ENCODE measurements at regions not wholly inside any gene's neighbourhood (a gene's known extent, or its start where the extent isn't known, plus 50 kb on each side); places are given as distances from the start of the nearest gene placed in this dataset.
"Not testable (repeated sequence)": the region's sequence is repeated elsewhere in the genome, so short reads cannot be mapped to it uniquely, and the experiment has no call there.

- H3K9me3 ChIP-seq: no peaks in the 10 kb centered on the region
- no peaks in the 10 kb centered on the region for H3K27me3 ChIP-seq
- DNase-seq (no peak), ATAC-seq (no peak)
- TF ChIP-seq CTCF (IDR thresholded peaks at IDR 0.05): no peak
- intact Hi-C loops (cut with DNase I): no loop called here
- H3K36me3 ChIP-seq: no peaks in the 10 kb centered on the region
- H3K4me1 ChIP-seq: no peaks in the 10 kb centered on the region
- no peak overlapping the region for H3K27ac ChIP-seq
- no peak overlapping the region for H3K4me3 ChIP-seq
Measured at GRCh38 chr13:80939581-80939980, 598.7 kb upstream of the SPRY2 start.

GRCh38 chr13:80931766-80932165 is 590.8 kb upstream of the SPRY2 start:
- Histone ChIP-seq H3K36me3 (no peaks in the 10 kb centered on the region), H3K27me3 (no peaks in the 10 kb centered on the region), H3K9me3 (no peaks in the 10 kb centered on the region), H3K4me3 (no peak overlapping the region), H3K4me1 (no peaks in the 10 kb centered on the region), H3K27ac (no peak overlapping the region)
- no peak for TF ChIP-seq CTCF (IDR thresholded peaks at IDR 0.05)
- ATAC-seq: no peak
- intact Hi-C loops (cut with DNase I): no loop called here
- DNase-seq: no peak

GRCh38 chr13:80931118-80931517 is 590.2 kb upstream of the SPRY2 start:
- intact Hi-C loops (cut with DNase I): no loop called here
- Histone ChIP-seq H3K4me1 (no peaks in the 10 kb centered on the region), H3K27ac (no peak overlapping the region), H3K36me3 (no peaks in the 10 kb centered on the region), H3K4me3 (no peak overlapping the region), H3K27me3 (no peaks in the 10 kb centered on the region), H3K9me3 (no peaks in the 10 kb centered on the region)
- ATAC-seq (no peak), DNase-seq (no peak)
- TF ChIP-seq CTCF (IDR thresholded peaks at IDR 0.05): no peak

GRCh38 chr13:80928241-80928640 is 587.3 kb upstream of the SPRY2 start:
- ATAC-seq: no peak

GRCh38 chr13:80926024-80926423 is 585.1 kb upstream of the SPRY2 start:
- DNase-seq; H3K27me3 ChIP-seq; H3K9me3 ChIP-seq; H3K4me3 ChIP-seq; H3K36me3 ChIP-seq; ATAC-seq; H3K4me1 ChIP-seq; H3K27ac ChIP-seq; intact Hi-C loops (cut with DNase I): not testable (repeated sequence)

More at GRCh38 chr13:80928241-80928640, 587.3 kb upstream of the SPRY2 start:
- no peaks in the 10 kb centered on the region for H3K27me3 ChIP-seq
- H3K27ac ChIP-seq: no peak overlapping the region
- intact Hi-C loops (cut with DNase I): no loop called here
- DNase-seq: no peak
- H3K36me3 ChIP-seq: no peaks in the 10 kb centered on the region
- no peaks in the 10 kb centered on the region for H3K9me3 ChIP-seq
- TF ChIP-seq CTCF (IDR thresholded peaks at IDR 0.05): no peak
- H3K4me3 ChIP-seq: no peak overlapping the region
- no peaks in the 10 kb centered on the region for H3K4me1 ChIP-seq

DNA sequence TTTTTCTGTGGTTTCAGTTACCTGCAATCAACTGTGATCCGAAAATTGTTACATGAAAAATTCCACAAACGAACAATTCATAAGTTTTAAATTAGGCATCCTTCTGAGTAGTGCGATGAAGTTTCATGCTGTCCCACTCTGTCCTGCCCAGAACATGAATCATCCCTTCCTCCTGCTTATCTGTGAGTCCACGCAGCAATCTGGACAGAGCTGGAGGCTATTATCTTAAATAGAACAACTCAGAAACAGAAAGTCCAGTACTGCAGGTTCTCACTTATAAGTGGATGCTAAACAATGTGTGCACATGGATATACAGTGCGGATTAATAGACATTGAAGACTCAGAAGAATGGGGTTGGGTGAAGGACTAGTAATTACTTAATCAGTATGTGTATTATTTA is 583.7 kb upstream of the SPRY2 start:
- H3K36me3 ChIP-seq: no peaks in the 10 kb centered on the region
- no peak for ATAC-seq
- H3K4me3 ChIP-seq: no peak overlapping the region
- no peaks in the 10 kb centered on the region for H3K27me3 ChIP-seq
- DNase-seq: no peak
- no peak for TF ChIP-seq CTCF (IDR thresholded peaks at IDR 0.05)
- H3K27ac ChIP-seq: no peak overlapping the region
- H3K9me3 ChIP-seq: no peaks in the 10 kb centered on the region
- H3K4me1 ChIP-seq: no peaks in the 10 kb centered on the region
- intact Hi-C loops (cut with DNase I): no loop called here
